ENCODE measurements at regions not wholly inside any gene's neighbourhood (a gene's known extent, or its start where the extent isn't known, plus 50 kb on each side); places are given as distances from the start of the nearest gene placed in this dataset.

- no peak overlapping the region for H4K91ac ChIP-seq (ENCODE audit: insufficient read length, low read depth, low read length)
- H3K56ac ChIP-seq (ENCODE audit: insufficient read length, low read depth, low read length), result no peak overlapping the region
- DNase-seq, result no peak
- H2BK120ac ChIP-seq (ENCODE audit: low read depth, low read length, poor library complexity, severe bottlenecking), result no peak overlapping the region
- Mint-ChIP-seq H3K4me3 (no peak overlapping the region), H3K36me3 (ENCODE audit: insufficient read depth in 1 of 3, low read depth in 3 of 3) (peaks cover 11 to 15% (median 14%) of the 10 kb centered on the region in 3 experiments), H3K27me3 (ENCODE audit: low read depth) (no peaks in the 10 kb centered on the region), H3K27ac (no peak overlapping the region; a peak in 1 of 7 replicates), H3K4me1 (no peaks in the 10 kb centered on the region), H3K9me3 (peaks cover 12 to 13% of the 10 kb centered on the region in 2 experiments)
- no peak overlapping the region for H3K14ac ChIP-seq (ENCODE audit: insufficient read depth, low read length)
- no peak overlapping the region for H3K4me2 ChIP-seq (ENCODE audit: insufficient read depth, insufficient read length, low read length)
- no peak overlapping the region for H4K8ac ChIP-seq (replicated peaks; ENCODE audit: insufficient read length, low read depth, low read length)
- H3K4me1 ChIP-seq (ENCODE audit: insufficient read depth, low read length), result no peaks in the 10 kb centered on the region
- H3K27me3 ChIP-seq (ENCODE audit: insufficient read depth, low read length), result no peaks in the 10 kb centered on the region
- WGBS (ENCODE audit: extremely low coverage, insufficient read length, low lambda C conversion rate), result no CpG with 5 or more reads among the region's 4 CpGs
- no peak overlapping the region for H2BK12ac ChIP-seq (ENCODE audit: insufficient read length, low read depth, low read length)
- no peak overlapping the region for H3K4ac ChIP-seq (ENCODE audit: low read depth, low read length)
- H3T11ph ChIP-seq (ENCODE audit: low read length), result no peak overlapping the region
- no peak overlapping the region for H2AFZ ChIP-seq (ENCODE audit: low read length)
- no peaks in the 10 kb centered on the region; the same call in 1 of the 2 replicates for H3K79me2 ChIP-seq (ENCODE audit: insufficient read depth, low read length)
- no peaks in the 10 kb centered on the region for H3K23me2 ChIP-seq (ENCODE audit: insufficient read length, low read depth, low read length, poor library complexity, severe bottlenecking)
- H3K27ac ChIP-seq (ENCODE audit: insufficient read length, low read depth, low read length), result no peak overlapping the region
- no peak overlapping the region for H3K23ac ChIP-seq (ENCODE audit: insufficient read length, low read depth, low read length)
- H3K9me3 ChIP-seq (ENCODE audit: control insufficient read depth, low read depth, low read length), result peaks cover 4% of the 10 kb centered on the region
- H2BK15ac ChIP-seq (ENCODE audit: low read depth, low read length), result no peak overlapping the region
- no peaks in the 10 kb centered on the region for H4K20me1 ChIP-seq (ENCODE audit: control insufficient read depth, insufficient read depth, insufficient read length)
- no peaks in the 10 kb centered on the region for H3K79me1 ChIP-seq (ENCODE audit: insufficient read depth, low read depth, low read length, poor library complexity, severe bottlenecking)
- no peak overlapping the region for H2BK5ac ChIP-seq (ENCODE audit: insufficient read length, low read length)
- no peak for TF ChIP-seq CTCF (conservative IDR thresholded peaks at IDR 0.05)
- no peak overlapping the region for H2BK20ac ChIP-seq (ENCODE audit: low read depth, low read length, poor library complexity, severe bottlenecking)
- H4K5ac ChIP-seq (ENCODE audit: insufficient read length, low read depth, low read length), result no peak overlapping the region
- H3K18ac ChIP-seq (ENCODE audit: insufficient read length, low read depth, low read length), result no peak overlapping the region
- no peak overlapping the region for H2AK5ac ChIP-seq (ENCODE audit: insufficient read length, low read length)
- no peak overlapping the region for H3K9ac ChIP-seq (ENCODE audit: extremely low read depth, insufficient read length, low read length)
Observed at GRCh38 chr3:162764051-162764807, 1267.6 kb downstream of the OTOL1 start.

Measured in H9 (cell line).